Epidermal melanocyte (primary cell): ENCODE measurements at regions not wholly inside any gene's neighbourhood (a gene's known extent, or its start where the extent isn't known, plus 50 kb on each side); places are given as distances from the start of the nearest gene placed in this dataset.
A peak's percentile ranks its signal among the peaks of the same experiment; 100 is the strongest.
"Not testable (repeated sequence)": the region's sequence is repeated elsewhere in the genome, so short reads cannot be mapped to it uniquely, and the experiment has no call there.

Source experiments
- DNase-seq: peaks from one replicate; pipeline ENCODE4 v3.0.0; 2011; ENCODE audit warnings: low spot score; ENCODE audit not compliant: insufficient read length

- DNase-seq = no peak
These were observed 293.7 kb downstream of the SUCLA2 start for GRCh38 chr13:47707414-47707813.

- no peak for DNase-seq
These were observed 295.9 kb downstream of the SUCLA2 start for GRCh38 chr13:47705185-47705584.

GRCh38 chr13:47696674-47697073 lies 304.4 kb downstream of the SUCLA2 start:
- no peak for DNase-seq

- DNase-seq = no peak
These were observed 313.5 kb downstream of the SUCLA2 start for GRCh38 chr13:47687577-47687976.

GRCh38 chr13:47685156-47685555 lies 315.9 kb downstream of the SUCLA2 start:
- not testable (repeated sequence) for DNase-seq

- no peak for DNase-seq
These were observed 320.3 kb downstream of the SUCLA2 start for GRCh38 chr13:47680748-47681147.

- peak; percentile 20 for DNase-seq
These were observed 321.7 kb downstream of the SUCLA2 start for GRCh38 chr13:47679401-47679800.

- DNase-seq = no peak
These were observed 322.7 kb downstream of the SUCLA2 start for GRCh38 chr13:47678201-47678968.

- DNase-seq = no peak
These were observed 325.2 kb downstream of the SUCLA2 start for GRCh38 chr13:47675871-47676270.

GRCh38 chr13:47673009-47673850 lies 327.8 kb downstream of the SUCLA2 start:
- DNase-seq = peak; percentile 57

GRCh38 chr13:47672245-47673008 lies 328.6 kb downstream of the SUCLA2 start:
- DNase-seq = no peak

- DNase-seq = no peak
These were observed 329.3 kb downstream of the SUCLA2 start for GRCh38 chr13:47671776-47672175.

- no peak for DNase-seq
These were observed 336.0 kb downstream of the SUCLA2 start for GRCh38 chr13:47665043-47665442.

GRCh38 chr13:47661076-47661475 lies 340.0 kb downstream of the SUCLA2 start:
- no peak for DNase-seq

GRCh38 chr13:47656651-47657050 lies 344.4 kb downstream of the SUCLA2 start:
- no peak for DNase-seq

GRCh38 chr13:47650209-47650608 lies 350.9 kb downstream of the SUCLA2 start:
- no peak for DNase-seq

GRCh38 chr13:47647001-47647400 lies 354.1 kb downstream of the SUCLA2 start:
- DNase-seq = no peak

- DNase-seq = no peak
These were observed 354.8 kb downstream of the SUCLA2 start for GRCh38 chr13:47646298-47646697.

- no peak for DNase-seq
These were observed 361.2 kb downstream of the SUCLA2 start for GRCh38 chr13:47639738-47640447.

- no peak for DNase-seq
These were observed 362.4 kb downstream of the SUCLA2 start for GRCh38 chr13:47638627-47639026.

- DNase-seq = no peak
These were observed 368.8 kb downstream of the SUCLA2 start for GRCh38 chr13:47632311-47632710.
